Mesenchymal stem cell (in vitro differentiated cells and primary cell): ENCODE measurements at regions not wholly inside any gene's neighbourhood (a gene's known extent, or its start where the extent isn't known, plus 50 kb on each side); places are given as distances from the start of the nearest gene placed in this dataset.
"Not testable (repeated sequence)": the region's sequence is repeated elsewhere in the genome, so short reads cannot be mapped to it uniquely, and the experiment has no call there.

Source experiments
- DNase-seq: peaks from one replicate; pipeline ENCODE4 v3.0.0-alpha.2; 2013
- H2AFZ ChIP-seq: one replicate; pipeline ENCODE4 v1.6.1; 2013; ENCODE audit warnings: low read depth, mild to moderate bottlenecking, control low read depth, inconsistent platforms, low read length, moderate library complexity
- H2AK5ac ChIP-seq: 2 replicates; pipeline ENCODE4 v1.6.1; 2013; ENCODE audit warnings: low read length, moderate library complexity, mild to moderate bottlenecking, inconsistent platforms; ENCODE audit not compliant: severe bottlenecking
- H2BK120ac ChIP-seq: one replicate; pipeline ENCODE4 v1.6.1; 2013; ENCODE audit warnings: low read depth, mild to moderate bottlenecking, inconsistent platforms, low read length, moderate library complexity
- H2BK12ac ChIP-seq, 2 experiments: one replicate each; pipeline ENCODE4 v1.6.1; 2013; ENCODE audit warnings: inconsistent platforms in 2 of 2, low read length in 2 of 2, mild to moderate bottlenecking in 2 of 2, moderate library complexity in 2 of 2, control low read depth in 1 of 2
- H2BK15ac ChIP-seq: one replicate; pipeline ENCODE4 v1.6.1; 2013; ENCODE audit warnings: mild to moderate bottlenecking, low read depth, inconsistent platforms; ENCODE audit not compliant: poor library complexity, severe bottlenecking
- H2BK5ac ChIP-seq: 2 replicates; pipeline ENCODE4 v1.6.1; 2013; ENCODE audit warnings: low read depth, mild to moderate bottlenecking, low read length, control low read depth, inconsistent platforms; ENCODE audit not compliant: poor library complexity, severe bottlenecking
- H3K14ac ChIP-seq, 2 experiments: one replicate each; pipeline ENCODE4 v1.6.1; 2013; ENCODE audit warnings: inconsistent platforms in 2 of 2, low read length in 2 of 2, control low read depth in 1 of 2, mild to moderate bottlenecking in 1 of 2, moderate library complexity in 1 of 2
- H3K18ac ChIP-seq, 2 experiments: one replicate each; pipeline ENCODE4 v1.6.1; 2013; ENCODE audit warnings: inconsistent platforms in 2 of 2, low read length in 2 of 2, control low read depth in 1 of 2, low read depth in 1 of 2, mild to moderate bottlenecking in 1 of 2
- H3K23ac ChIP-seq, 2 experiments: one replicate each; pipeline ENCODE4 v1.6.1; 2013; ENCODE audit warnings: inconsistent platforms in 2 of 2, low read length in 2 of 2, mild to moderate bottlenecking in 2 of 2, moderate library complexity in 2 of 2, control low read depth in 1 of 2
- H3K27ac ChIP-seq: 2 replicates; pipeline ENCODE4 v1.5.1; 2013; ENCODE audit warnings: mild to moderate bottlenecking, moderate library complexity, low read length, control low read depth, inconsistent platforms; ENCODE audit not compliant: poor library complexity, severe bottlenecking
- H3K27me3 ChIP-seq, 2 experiments: 2 replicates each; pipeline versions ENCODE4 v1.6.1 to v1.7.0; 2013; ENCODE audit warnings: low read length in 2 of 2, mild to moderate bottlenecking in 2 of 2, moderate library complexity in 2 of 2, control low read depth in 1 of 2, inconsistent platforms in 1 of 2; ENCODE audit not compliant: control insufficient read depth in 1 of 2, insufficient read depth in 1 of 2
- H3K36me3 ChIP-seq, 2 experiments: 2 replicates each; pipeline versions ENCODE4 v1.6.1 to v1.7.0; 2013; ENCODE audit warnings: low read length in 2 of 2, control low read depth in 1 of 2, inconsistent platforms in 1 of 2, low read depth in 1 of 2, mild to moderate bottlenecking in 1 of 2; ENCODE audit not compliant: insufficient read depth in 2 of 2, control insufficient read depth in 1 of 2
- H3K4ac ChIP-seq, 2 experiments: one replicate each; pipeline ENCODE4 v1.6.1; 2013; ENCODE audit warnings: inconsistent platforms in 2 of 2, low read length in 2 of 2, mild to moderate bottlenecking in 2 of 2, moderate library complexity in 2 of 2, control low read depth in 1 of 2, low read depth in 1 of 2
- H3K4me1 ChIP-seq: 2 replicates; pipeline ENCODE4 v1.6.1; 2013; ENCODE audit warnings: low read depth, low read length, control low read depth; ENCODE audit not compliant: control insufficient read depth, insufficient read depth
- H3K4me2 ChIP-seq: 2 replicates; pipeline ENCODE4 v1.6.1; 2013; ENCODE audit warnings: low read length, mild to moderate bottlenecking, inconsistent platforms; ENCODE audit not compliant: poor library complexity, severe bottlenecking
- H3K4me3 ChIP-seq, 2 experiments: 2 replicates each; pipeline versions ENCODE4 v1.5.1 to v1.7.0; 2013; ENCODE audit warnings: low read length in 2 of 2, mild to moderate bottlenecking in 2 of 2, control low read depth in 1 of 2, low read depth in 1 of 2; ENCODE audit not compliant: insufficient read depth in 1 of 2
- H3K79me1 ChIP-seq: replicated peaks from 2 replicates; pipeline ENCODE4 v1.6.1; 2013; ENCODE audit warnings: mild to moderate bottlenecking, control low read depth, low read length, inconsistent platforms; ENCODE audit not compliant: poor library complexity, severe bottlenecking
- H3K9ac ChIP-seq: 2 replicates; pipeline ENCODE4 v1.7.0; 2013; ENCODE audit warnings: mild to moderate bottlenecking, low read length, moderate library complexity
- H3K9me3 ChIP-seq: 2 replicates; pipeline ENCODE4 v1.7.0; 2013; ENCODE audit warnings: mild to moderate bottlenecking, low read length; ENCODE audit not compliant: control insufficient read depth
- H4K8ac ChIP-seq: one replicate; pipeline ENCODE4 v1.6.1; 2013; ENCODE audit warnings: inconsistent platforms, mild to moderate bottlenecking, low read length, moderate library complexity
- H4K91ac ChIP-seq: one replicate; pipeline ENCODE4 v1.6.1; 2013; ENCODE audit warnings: mild to moderate bottlenecking, low read length, inconsistent platforms
- WGBS: methylation state at CpG from one replicate; pipeline ENCODE4 v1.1.7; 2013; ENCODE audit warnings: mixed read lengths; 5-methylcytosine and 5-hydroxymethylcytosine counted together

- not testable (repeated sequence) for H2AK5ac ChIP-seq, H3K36me3 ChIP-seq, H3K4me1 ChIP-seq, H3K14ac ChIP-seq, H3K27ac ChIP-seq, H3K27me3 ChIP-seq, H4K8ac ChIP-seq, H4K91ac ChIP-seq, H2AFZ ChIP-seq, H2BK5ac ChIP-seq, H3K18ac ChIP-seq, H3K4ac ChIP-seq, H3K79me1 ChIP-seq, H2BK15ac ChIP-seq, DNase-seq, H3K9me3 ChIP-seq, H2BK120ac ChIP-seq, H3K23ac ChIP-seq, H2BK12ac ChIP-seq, H3K4me2 ChIP-seq
- no CpG with 5 or more reads among the region's 60 CpGs for WGBS
- H3K4me3 ChIP-seq, result peak overlapping the region in 1 of 2 experiments; percentile 58
- peak overlapping the region; percentile 54 for H3K9ac ChIP-seq
These were observed 100.5 kb upstream of the ZSCAN2 start for GRCh38 chr15:84500165-84500889.

- not testable (repeated sequence) for H3K9ac ChIP-seq, H3K9me3 ChIP-seq, H3K14ac ChIP-seq, H3K36me3 ChIP-seq, H2BK5ac ChIP-seq, H4K8ac ChIP-seq, H3K4me3 ChIP-seq, DNase-seq, H2AK5ac ChIP-seq, H2BK12ac ChIP-seq, H2AFZ ChIP-seq, H3K4me2 ChIP-seq, H3K27me3 ChIP-seq, H2BK15ac ChIP-seq, H3K4ac ChIP-seq, H4K91ac ChIP-seq, H3K4me1 ChIP-seq, H3K18ac ChIP-seq, H3K79me1 ChIP-seq, H3K27ac ChIP-seq, H3K23ac ChIP-seq, H2BK120ac ChIP-seq
- no CpG with 5 or more reads among the region's 17 CpGs for WGBS
These were observed 97.7 kb upstream of the ZSCAN2 start for GRCh38 chr15:84503101-84503500.

DNA sequence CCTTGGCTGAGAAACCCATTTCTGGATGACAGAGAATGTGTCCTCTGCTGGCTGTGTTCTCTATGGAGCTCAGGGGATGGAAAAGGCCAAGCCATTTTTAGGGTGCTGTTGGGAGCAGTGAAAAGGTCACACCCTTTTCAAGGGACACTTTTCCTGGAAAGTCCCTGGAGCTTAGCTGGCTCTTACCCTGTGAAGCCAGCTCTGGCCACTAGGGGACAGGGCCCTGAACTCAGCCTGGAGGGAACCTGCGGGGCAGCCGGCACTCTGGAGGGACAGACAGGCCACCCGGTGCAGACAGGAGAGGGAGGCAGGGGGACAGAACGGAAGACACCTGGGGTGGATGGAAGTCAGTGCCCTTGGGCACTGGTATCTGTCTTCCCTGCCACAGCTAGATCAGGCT, 95.3 kb upstream of the ZSCAN2 start:
- not testable (repeated sequence) for H3K4me2 ChIP-seq, H2BK5ac ChIP-seq, H3K36me3 ChIP-seq, H3K27me3 ChIP-seq, H4K91ac ChIP-seq, H3K9me3 ChIP-seq, H3K23ac ChIP-seq, H3K4me1 ChIP-seq, H3K18ac ChIP-seq, H2BK120ac ChIP-seq, H2AFZ ChIP-seq, H2BK15ac ChIP-seq, H3K27ac ChIP-seq, H3K79me1 ChIP-seq, H2AK5ac ChIP-seq, H3K9ac ChIP-seq, H3K4ac ChIP-seq, H3K4me3 ChIP-seq, H3K14ac ChIP-seq, H2BK12ac ChIP-seq, H4K8ac ChIP-seq, DNase-seq
- no CpG with 5 or more reads among the region's 4 CpGs for WGBS

GRCh38 chr15:84512324-84512723, 88.5 kb upstream of the ZSCAN2 start:
- not testable (repeated sequence) for H3K27ac ChIP-seq, H3K9ac ChIP-seq, H2BK120ac ChIP-seq, H2BK5ac ChIP-seq, H2BK15ac ChIP-seq, H2AK5ac ChIP-seq, H3K23ac ChIP-seq, H4K91ac ChIP-seq, H3K18ac ChIP-seq, H3K14ac ChIP-seq, H2AFZ ChIP-seq, H3K36me3 ChIP-seq, H3K4me3 ChIP-seq, H3K4ac ChIP-seq, H3K4me1 ChIP-seq, H4K8ac ChIP-seq, H3K79me1 ChIP-seq, H3K4me2 ChIP-seq, H3K9me3 ChIP-seq, DNase-seq, H3K27me3 ChIP-seq, H2BK12ac ChIP-seq
- 67% methylated on average over 1 of the region's 9 CpGs for WGBS
